ENCODE measurements at regions not wholly inside any gene's neighbourhood (a gene's known extent, or its start where the extent isn't known, plus 50 kb on each side); places are given as distances from the start of the nearest gene placed in this dataset.

DNA sequence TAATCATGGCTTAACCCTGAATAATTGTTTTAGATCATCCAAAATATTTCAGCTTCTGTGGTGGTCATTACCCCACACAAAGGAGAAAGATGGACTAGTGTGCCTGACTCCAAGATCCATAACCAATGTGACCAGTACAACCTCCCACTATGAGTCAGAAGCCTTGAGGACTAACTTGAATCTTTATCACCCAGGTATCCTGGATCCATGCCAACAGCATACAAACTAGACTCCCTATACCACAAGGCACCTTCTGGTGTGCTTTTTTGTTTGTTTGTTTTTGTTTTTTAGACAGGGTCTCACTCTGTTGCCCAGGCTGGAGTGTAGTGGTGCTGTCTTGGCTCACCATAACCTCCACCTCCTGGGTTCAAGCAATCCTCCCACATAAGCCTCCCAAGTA is 317.7 kb downstream of the VPS13C start:
- no peak for DNase-seq (ENCODE audit: low spot score)

DNA sequence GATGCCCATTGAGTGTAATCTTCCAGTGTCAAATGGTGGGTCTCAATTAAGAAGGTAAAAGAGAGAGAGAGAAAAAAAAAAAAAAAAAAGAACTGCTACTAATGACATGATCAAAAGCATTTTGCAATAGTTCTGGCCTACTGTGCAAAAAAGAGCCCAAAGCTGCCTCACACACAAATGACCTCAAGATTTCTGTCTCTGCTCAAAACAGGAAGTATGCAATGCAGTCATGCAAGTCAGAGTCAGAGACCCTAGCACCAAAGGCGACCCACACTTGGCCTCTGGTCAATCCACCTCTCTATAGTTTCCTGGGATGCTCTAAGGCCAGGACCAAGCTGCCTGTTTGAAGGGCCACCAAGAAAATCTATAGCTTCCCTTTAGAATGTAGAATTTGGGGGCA is 323.5 kb downstream of the VPS13C start:
- no peak for DNase-seq (ENCODE audit: low spot score)

DNA sequence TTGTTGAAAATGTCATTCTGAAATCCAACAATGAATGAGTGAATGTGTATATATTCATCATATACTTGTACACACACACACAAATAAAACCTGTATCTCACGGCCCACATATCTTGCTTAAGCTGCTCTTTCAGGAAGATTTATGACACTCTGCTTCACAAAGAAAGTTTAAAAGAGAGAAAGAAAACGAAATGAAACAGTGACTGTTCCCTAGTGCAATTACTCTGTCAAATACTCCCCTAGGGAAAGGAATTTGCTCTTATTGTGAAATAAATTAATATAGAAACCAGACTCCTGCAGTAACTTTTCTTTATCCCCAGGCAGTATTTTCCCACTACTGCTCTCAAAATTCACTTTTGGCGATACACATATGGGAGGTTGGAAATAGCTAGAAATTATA is 329.1 kb downstream of the VPS13C start:
- no peak for DNase-seq (ENCODE audit: low spot score)

DNA sequence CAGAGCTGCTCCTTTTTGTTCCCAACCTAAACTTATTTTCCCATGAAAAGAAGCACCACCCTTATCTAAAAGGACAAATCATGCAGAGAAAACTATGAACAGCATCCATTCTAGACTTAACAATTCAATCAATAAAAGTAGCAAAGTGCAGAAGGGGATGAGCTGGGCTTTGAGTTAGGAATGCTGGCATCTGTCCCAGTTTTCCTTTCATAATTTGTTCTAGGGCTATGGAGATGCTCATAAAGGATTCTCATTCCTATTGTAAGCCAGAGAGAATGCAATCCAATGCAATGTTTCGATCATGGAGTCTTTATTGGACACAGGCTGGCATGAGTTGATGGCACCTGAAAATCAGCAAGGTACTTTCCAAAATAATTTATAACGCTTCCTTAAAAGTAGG is 330.6 kb downstream of the VPS13C start:
- no peak for DNase-seq (ENCODE audit: low spot score)

DNA sequence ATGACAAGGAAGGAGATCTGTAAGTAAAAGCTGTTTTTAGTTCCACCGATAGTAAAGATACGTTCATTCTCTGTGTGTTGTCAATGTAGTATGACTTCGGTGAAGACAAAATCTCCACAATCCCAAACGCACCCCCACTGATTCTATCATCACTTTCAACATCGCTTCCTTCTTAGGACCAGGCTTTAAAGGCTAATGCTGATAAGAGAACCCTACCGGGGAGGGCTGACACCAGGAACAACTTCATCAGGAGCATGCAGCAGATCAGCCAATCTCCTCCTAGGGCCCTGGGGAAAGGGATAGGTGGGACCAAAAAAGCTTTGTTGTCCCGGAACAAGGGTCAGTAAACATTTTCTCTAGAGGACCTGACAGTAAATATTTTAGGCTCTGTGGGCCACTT is 334.1 kb downstream of the VPS13C start:
- DNase-seq (ENCODE audit: low spot score), result no peak

DNA sequence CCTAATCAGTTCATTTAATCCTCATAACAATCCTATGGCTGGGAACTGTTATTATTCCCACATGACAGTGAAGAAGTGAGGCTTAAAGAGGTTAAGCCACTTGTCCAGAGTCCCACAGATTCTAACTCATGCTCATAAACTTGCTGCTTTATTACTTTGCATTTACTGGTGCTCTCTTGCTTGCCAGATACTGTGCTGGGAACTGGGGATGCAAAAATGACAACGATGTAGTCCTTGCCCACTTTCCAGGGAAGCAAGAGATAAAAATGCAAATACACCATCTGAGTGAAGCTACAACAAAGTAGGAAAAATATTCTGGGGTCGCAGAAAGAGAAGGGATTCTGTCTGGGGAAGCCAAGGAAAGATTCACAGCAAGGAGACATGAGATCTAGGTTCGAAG is 335.0 kb downstream of the VPS13C start:
- DNase-seq (ENCODE audit: low spot score), result no peak

DNA sequence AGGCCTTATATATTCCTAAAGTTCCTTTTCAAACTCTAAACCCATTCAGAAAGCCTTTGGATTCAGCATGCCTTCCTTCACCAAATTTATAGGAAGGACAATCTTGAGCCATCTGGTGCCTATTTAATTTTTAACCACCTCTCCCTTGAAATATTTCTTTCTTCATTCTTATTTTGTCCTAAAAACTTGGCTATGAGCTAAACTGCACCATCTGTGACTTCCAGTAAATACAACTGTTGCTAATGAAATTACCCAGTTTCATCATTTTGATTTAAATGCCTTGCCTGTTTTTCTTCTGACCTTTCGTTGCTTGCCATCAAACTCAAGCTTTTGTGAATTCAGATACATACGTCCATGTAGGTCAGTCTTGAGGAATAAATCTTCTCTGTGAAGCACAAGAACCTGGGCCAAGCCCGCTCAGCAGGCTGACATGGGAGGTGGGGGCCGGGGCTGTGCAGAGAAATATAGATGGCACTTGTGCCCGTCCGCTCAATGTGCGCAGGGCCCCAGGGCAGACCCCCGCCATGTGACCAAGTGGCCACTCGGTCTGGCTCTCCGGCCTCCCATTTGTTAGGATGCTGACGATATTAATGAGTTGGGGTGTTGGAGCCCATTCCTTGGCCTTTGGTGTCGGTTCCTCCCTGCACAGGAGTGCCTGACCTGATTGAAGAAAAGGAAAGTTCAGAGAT is 335.9 kb downstream of the VPS13C start:
- no peak for DNase-seq (ENCODE audit: low spot score)

DNA sequence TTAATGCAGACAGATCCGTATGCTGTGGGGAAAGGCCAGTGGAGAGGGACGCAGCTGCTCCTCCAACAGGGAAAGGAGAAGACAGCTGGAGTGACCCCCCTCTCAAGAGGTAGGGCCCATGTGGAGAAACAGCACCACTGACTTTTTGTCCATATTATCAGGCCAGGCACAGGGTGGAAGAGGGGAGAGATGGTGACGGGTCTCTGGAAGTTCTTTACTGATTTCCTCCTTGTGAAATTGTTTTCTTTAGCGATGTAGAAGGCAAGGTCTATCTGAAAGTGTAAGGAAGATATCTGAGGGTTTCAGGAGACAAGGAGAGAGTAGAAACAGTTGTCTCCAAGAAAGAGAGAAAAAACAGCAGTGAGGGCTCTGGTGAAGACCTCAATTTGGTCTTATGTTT is 338.8 kb downstream of the VPS13C start:
- DNase-seq (ENCODE audit: low spot score), result no peak

DNA sequence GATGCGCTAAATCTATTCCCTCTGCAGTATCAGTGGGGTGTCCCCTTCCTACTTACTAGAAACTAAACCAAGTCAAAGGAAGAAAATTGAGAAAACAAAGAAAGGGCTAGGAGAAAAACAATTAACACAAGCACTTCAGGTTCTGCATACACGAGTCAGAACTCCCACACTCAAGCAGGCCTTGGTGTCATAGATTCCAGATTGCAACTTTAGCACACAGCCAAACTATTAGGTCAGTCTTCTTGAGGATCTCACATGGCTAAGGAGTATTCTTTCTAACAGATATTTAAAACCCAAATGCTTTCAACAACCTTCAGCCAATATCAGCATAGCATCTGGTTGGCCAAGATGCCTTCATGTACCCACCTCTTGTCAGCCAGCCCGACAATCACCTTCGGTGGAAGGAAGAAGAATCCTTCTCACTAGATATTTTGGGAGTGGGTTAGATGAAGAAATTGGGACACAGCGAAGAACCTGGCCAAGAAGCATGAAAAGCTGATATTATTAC is 340.0 kb downstream of the VPS13C start:
- DNase-seq (ENCODE audit: low spot score), result no peak

DNA sequence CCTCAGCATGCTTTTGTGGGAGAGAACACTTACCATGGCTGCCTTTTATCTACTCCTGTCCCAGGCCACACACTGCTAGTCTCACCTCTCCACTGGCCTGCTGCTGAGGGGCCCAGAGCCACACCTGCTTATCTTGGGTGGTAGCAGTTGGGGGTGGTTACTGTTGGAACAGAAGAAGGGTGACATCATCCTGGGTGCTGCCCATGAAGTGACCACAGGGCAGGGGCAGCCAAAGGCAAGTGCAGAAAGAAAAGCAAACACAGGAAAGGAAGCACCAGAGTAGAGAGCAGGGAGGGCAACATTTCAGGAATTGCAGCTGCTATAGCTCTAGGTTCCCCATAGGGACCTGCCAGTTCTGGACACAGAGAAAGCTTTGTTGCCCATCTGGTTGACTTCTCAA is 345.2 kb downstream of the VPS13C start:
- DNase-seq (ENCODE audit: low spot score), result no peak

DNA sequence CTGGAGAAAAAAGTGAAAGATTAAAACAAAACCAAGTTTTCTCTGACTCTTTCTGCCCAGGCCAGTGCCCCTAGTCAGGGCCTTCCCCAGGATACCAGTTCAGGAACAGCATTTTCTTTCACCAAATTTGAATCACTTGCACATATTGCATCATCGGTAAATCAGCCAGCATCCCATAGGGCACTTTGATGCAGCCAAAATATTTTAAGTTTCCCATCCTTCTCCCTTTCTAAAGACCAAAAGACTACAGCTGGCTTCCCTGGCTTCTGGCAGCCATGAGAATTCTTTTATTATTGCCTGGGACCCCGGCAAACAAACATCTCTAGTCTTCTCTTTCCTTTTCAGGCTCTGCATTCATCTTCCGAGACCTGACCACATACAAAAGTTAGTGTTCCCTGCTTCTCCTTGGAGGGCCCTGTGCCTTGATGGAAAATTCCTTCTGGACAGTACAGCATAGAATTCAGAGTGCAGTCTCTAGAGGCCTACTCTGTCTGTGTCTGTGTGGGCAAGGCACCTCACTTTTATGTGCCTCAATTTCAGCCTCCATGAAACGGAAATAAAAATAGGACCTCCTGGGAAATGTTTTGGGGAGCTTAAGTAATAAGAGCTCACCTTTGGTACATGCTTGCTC is 348.0 kb downstream of the VPS13C start:
- peak; percentile 15 for DNase-seq (ENCODE audit: low spot score)

DNA sequence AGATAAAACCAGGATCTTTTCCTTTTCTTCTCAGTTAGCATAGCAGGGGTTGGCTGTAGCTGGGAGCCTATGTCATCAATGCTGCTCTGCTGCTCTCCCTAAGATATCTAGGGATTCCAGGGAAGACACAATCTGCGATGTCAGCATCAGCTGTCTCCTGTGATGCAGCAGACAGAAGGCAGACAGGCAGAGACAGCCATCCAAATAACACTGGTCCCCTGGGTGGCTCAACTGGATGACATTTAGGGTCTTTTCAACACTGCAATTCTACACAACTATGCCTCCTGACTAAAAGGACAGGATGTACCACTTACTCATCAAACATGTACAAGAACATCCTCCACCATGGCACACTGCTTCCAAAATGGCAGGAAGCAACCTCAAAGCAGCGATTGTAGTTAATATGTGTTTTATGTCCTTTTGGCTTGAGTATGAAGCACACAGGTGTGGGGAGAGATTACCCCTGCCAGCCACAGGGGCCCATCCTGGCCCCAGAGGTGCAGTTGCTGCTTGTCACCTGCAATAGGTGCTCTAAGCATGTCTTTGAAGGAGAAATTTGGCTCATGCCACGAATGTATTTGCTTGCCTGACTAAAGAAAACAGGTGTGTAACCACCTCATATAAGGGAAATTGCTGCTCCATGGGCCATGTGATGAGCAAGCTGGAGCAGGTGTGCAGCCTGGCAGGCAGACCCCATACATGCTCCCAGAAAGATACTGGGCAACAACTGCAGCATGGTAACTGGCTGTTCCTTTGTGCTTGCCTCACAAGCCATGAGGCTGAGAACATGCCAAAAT is 357.8 kb downstream of the VPS13C start:
- no peak for DNase-seq (ENCODE audit: low spot score)

DNA sequence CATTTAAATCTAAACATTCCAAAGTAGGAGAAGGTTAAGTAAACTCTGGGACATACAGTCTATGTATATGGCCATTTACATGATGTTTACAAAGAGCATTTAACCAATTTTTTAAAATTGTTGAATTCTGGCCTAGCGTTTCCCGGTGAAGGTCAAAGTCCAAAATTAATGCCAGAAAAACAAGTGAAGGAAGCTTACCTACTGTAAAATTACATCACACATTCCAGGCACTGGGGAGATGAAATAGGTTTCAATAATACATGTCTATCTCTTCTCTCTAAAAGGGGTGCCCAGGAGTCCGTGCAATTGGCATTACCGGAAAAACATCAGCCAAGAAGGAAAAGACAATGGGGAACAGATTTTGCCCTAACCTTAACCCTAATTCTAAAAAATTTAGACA is 358.8 kb downstream of the VPS13C start:
- no peak for DNase-seq (ENCODE audit: low spot score)

DNA sequence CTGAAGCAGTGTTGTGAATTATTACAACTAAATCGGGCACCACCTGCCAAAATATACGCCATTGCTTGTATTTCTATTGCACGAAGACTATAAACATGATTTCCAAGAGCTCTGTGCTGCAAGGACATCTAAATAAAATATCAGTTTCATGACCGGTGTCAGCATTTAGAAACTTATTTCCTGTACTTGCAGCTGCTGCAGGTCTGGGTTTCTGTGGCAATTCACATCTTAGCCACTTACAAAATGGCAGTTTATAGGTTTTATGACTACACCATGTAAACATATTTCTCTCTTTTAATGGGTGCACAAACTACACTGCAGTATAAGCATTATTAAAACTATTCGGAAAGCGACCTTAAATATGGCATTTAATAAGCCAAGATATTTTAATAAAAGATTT is 359.4 kb downstream of the VPS13C start:
- DNase-seq (ENCODE audit: low spot score), result no peak

DNA sequence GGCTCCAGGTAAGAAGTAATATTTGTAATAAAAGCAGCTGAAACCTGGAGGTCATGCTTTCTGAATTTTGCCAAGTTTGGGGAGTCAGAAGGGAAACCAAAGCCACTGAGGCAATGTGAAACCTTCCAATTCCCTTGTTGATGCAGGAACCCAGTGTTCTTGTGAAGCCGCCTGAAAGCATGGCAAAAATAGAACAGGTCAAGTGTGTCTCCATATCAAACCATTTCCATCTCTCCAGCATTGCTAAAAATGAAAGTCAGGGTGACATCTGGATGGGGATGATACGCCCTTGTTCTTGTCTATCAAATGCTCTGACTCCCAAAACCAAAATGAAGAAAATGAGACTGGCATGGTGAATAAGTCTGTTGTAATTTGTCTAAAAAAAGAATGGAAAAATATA is 362.5 kb downstream of the VPS13C start:
- no peak for DNase-seq (ENCODE audit: low spot score)

DNA sequence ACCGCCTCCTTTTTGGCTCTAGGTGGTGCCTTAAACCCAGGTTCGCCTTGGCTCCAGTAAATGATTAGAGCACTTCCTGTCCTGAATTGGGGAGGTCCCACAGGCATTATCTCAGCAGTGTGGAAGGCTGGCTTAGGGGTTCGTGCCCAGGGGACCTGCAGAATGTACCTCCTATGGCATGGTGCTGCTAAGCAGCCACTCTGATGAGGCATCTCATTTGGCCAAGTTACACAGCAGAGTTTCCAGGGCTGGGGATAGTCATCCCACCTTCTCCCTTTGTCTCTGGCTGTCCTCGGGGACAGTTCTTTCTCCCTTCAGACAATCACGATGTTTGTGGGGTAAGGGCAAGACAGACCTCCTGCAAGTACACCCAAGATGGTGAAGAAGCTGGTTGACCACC is 371.2 kb downstream of the VPS13C start:
- DNase-seq (ENCODE audit: low spot score), result no peak

DNA sequence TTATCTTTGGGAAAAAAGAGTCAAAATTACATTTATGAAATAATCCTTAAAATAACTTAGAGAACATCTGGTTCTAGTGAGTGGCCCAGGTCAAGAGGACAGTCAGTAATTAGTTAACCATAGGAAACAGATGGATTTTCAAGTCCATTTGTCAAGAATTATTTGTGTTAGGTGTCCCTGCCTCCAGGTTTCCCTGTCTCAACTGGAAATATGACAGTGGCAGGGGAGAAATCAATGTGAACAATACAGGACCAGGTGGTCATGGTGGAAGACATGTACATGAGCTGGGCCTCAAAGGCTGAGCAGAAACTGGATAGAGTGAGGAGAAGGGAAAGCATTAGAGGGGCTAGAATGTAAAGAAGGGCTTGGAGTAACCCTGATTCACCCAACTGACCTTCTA is 372.6 kb downstream of the VPS13C start:
- DNase-seq (ENCODE audit: low spot score), result no peak

DNA sequence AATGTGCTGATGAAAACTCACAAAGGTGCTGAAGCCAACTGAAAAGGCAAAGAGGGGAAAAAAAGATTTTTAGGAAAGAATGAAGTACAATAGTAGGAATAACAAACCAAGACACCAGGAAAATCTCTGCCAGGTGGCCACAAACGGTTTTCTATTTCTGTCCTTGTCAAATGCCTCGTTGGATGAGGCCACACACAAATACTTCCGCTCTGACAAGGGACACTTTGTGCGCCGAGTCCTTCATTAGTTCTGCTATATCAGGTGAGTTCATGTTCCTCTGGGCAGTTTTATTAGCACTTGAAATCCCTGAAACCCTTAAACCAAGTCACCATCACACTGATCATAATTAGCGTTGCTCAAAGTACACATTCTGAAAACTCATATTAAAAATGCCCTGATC is 373.1 kb downstream of the VPS13C start:
- no peak for DNase-seq (ENCODE audit: low spot score)

DNA sequence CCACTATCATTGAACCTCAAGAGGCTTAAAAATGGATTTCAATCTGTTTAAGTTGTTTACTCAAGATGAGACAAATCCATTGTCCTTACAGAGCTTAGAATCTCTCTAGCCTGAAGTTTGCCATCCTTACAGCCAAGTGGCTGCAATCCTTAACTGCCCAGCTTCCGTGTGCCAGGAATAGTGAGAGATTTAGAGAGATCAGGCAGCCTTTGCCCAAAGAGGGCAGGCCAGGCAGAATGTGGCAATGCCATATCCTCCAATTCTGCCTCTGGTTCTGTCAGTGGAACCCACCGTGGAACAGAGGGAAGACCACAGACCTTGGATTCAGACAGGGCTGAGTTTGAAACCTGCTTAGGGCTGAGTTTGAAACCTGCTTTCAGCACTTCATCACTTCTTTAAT is 374.3 kb downstream of the VPS13C start:
- DNase-seq (ENCODE audit: low spot score), result no peak

DNA sequence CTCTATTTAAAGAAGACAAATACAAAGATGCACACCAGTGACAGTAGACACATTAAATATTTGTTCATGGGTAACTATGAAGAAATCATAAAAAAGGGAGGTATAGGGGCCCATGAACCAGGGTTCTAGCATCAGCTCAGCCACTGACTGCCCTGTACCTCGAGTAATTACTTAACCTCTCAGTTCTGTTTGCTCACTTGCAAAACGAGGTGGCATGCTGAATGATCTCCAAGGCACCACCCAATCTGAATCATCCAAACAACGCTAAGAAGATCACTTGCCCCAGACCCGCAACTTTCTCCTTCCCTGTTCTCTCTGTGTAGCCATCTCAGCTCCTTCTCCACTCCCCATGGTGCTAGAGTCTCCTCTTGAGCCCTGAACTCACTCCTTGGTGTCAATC is 374.7 kb downstream of the VPS13C start:
- no peak for DNase-seq (ENCODE audit: low spot score)

DNA sequence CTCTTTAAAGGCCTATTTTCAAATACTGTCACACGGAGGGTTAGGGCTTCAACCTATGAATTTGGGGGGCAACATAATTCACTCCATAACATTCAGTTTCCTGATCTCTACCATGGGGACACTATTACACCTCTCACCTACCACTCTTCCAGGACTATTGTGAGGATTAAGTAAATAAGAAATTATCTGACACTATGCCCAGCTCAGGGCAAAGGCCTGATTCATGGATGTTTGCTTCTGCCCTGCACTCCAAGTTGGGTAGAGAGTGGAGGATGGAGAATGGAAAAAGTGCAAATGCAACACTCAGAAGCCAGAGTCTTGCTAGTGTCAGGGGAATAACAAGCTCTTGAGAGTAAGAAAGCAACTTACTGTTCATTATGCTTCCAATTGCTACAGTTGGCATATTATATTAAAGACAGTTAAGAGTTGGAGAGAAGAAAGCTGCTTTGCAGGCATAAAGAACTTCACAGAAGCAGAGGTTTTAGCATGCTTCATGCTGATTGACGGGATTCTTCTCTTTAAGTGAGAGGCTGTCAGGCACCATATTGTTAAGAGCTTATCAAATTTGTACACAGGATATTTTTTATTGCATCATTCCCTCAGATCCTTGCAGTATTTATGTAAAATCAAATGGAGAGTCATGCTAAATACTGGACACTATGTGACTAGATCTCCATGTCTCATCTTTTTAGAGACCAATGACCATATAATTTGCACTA is 375.3 kb downstream of the VPS13C start:
- no peak for DNase-seq (ENCODE audit: low spot score)

DNA sequence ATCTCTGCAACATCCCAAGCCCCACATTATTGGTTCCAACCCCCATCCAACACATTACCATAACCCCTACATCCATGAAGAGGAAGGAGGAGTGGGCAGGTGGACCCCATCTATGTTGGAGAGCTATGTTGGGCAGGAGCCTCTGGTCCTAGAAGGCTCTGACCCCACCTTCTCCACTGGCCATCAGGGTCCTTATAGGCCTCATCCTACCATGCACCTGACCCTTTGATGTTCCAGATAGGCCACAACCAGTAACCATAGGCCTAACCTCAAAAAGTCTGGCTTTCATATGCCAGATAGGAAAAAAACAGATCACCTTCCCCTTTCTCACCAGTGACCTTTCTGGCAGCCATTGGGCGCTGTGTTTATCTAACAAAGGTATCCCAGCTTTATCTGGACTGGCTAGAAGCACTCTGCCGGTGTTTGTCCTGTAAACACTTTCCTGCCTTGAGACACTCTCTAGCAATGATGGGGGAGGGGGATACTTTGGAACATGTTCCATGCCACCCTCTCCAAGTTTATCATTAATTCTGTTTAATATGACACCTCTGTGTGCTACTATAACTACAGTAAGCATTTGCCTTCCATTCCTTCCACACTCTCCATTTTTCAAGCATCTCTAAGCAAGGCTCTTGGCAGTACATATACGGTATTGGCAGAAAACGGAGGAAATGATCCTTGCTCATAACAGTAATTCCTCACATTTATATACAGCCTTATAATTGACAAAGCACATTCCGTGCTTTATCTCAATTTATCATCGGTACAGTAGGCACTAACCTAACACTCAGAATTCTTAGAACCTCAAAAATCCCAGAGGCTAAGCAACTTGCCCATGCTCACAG is 377.1 kb downstream of the VPS13C start:
- no peak for DNase-seq (ENCODE audit: low spot score)

Data from putamen (tissue), 1 donor.